ENCODE measurements at regions not wholly inside any gene's neighbourhood (a gene's known extent, or its start where the extent isn't known, plus 50 kb on each side); places are given as distances from the start of the nearest gene placed in this dataset.
A peak's percentile ranks its signal among the peaks of the same experiment; 100 is the strongest.

GRCh38 chr1:88145752-88146151, 538.3 kb upstream of the PKN2 start:
- no peak for DNase-seq (ENCODE audit: low spot score)

- no peak for DNase-seq (ENCODE audit: low spot score)
Observed at GRCh38 chr1:88149686-88150085, 534.4 kb upstream of the PKN2 start.

- DNase-seq (ENCODE audit: low spot score): no peak
Observed at GRCh38 chr1:88150330-88150729, 533.7 kb upstream of the PKN2 start.

- no peak for DNase-seq (ENCODE audit: low spot score)
Observed at GRCh38 chr1:88163187-88163586, 520.9 kb upstream of the PKN2 start.

- no peak for DNase-seq (ENCODE audit: low spot score)
Observed at GRCh38 chr1:88168126-88168525, 515.9 kb upstream of the PKN2 start.

GRCh38 chr1:88169139-88169538, 514.9 kb upstream of the PKN2 start:
- no peak for DNase-seq (ENCODE audit: low spot score)

GRCh38 chr1:88169939-88170338, 514.1 kb upstream of the PKN2 start:
- DNase-seq (ENCODE audit: low spot score): no peak

GRCh38 chr1:88175120-88175630, 508.9 kb upstream of the PKN2 start:
- DNase-seq (ENCODE audit: low spot score): no peak

- DNase-seq (ENCODE audit: low spot score): no peak
Observed at GRCh38 chr1:88175631-88176226, 508.3 kb upstream of the PKN2 start.

- DNase-seq (ENCODE audit: low spot score): no peak
Observed at GRCh38 chr1:88179943-88180342, 504.1 kb upstream of the PKN2 start.

- DNase-seq (ENCODE audit: low spot score): peak; percentile 56
Observed at GRCh38 chr1:88180449-88181108, 503.5 kb upstream of the PKN2 start.

GRCh38 chr1:88186911-88187310, 497.2 kb upstream of the PKN2 start:
- no peak for DNase-seq (ENCODE audit: low spot score)

- DNase-seq (ENCODE audit: low spot score): no peak
Observed at GRCh38 chr1:88188038-88188437, 496.0 kb upstream of the PKN2 start.

- no peak for DNase-seq (ENCODE audit: low spot score)
Observed at GRCh38 chr1:88189525-88189924, 494.5 kb upstream of the PKN2 start.

GRCh38 chr1:88191917-88192316, 492.2 kb upstream of the PKN2 start:
- no peak for DNase-seq (ENCODE audit: low spot score)

- no peak for DNase-seq (ENCODE audit: low spot score)
Observed at GRCh38 chr1:88194542-88194941, 489.5 kb upstream of the PKN2 start.

GRCh38 chr1:88200545-88200944, 483.5 kb upstream of the PKN2 start:
- DNase-seq (ENCODE audit: low spot score): no peak

- no peak for DNase-seq (ENCODE audit: low spot score)
Observed at GRCh38 chr1:88204111-88204510, 480.0 kb upstream of the PKN2 start.

- DNase-seq (ENCODE audit: low spot score): no peak
Observed at GRCh38 chr1:88204612-88205167, 479.4 kb upstream of the PKN2 start.

- DNase-seq (ENCODE audit: low spot score): no peak
Observed at GRCh38 chr1:88208389-88208788, 475.7 kb upstream of the PKN2 start.

GRCh38 chr1:88210103-88210787, 473.8 kb upstream of the PKN2 start:
- no peak for DNase-seq (ENCODE audit: low spot score)

GRCh38 chr1:88216441-88216840, 467.6 kb upstream of the PKN2 start:
- no peak for DNase-seq (ENCODE audit: low spot score)

GRCh38 chr1:88217386-88217785, 466.7 kb upstream of the PKN2 start:
- DNase-seq (ENCODE audit: low spot score): no peak
